ENCODE measurements at regions not wholly inside any gene's neighbourhood (a gene's known extent, or its start where the extent isn't known, plus 50 kb on each side); places are given as distances from the start of the nearest gene placed in this dataset.

- Histone ChIP-seq H3K36me3 (no peaks in the 10 kb centered on the region), H3K4me1 (no peaks in the 10 kb centered on the region), H3K4me3 (no peak overlapping the region), H3K9me3 (no peaks in the 10 kb centered on the region), H3K27ac (no peak overlapping the region), H3K27me3 (no peaks in the 10 kb centered on the region)
- DNase-seq = no peak
- WGBS, 2 donors = 72 to 85% methylated on average over 11 of the region's 11 CpGs
- TF ChIP-seq POLR2A (IDR thresholded peaks at IDR 0.05) = no peak
- TF ChIP-seq POLR2AphosphoS5 (IDR thresholded peaks at IDR 0.05) = no peak
- no peak for TF ChIP-seq CTCF (IDR thresholded peaks at IDR 0.05)
- TF ChIP-seq EP300 (IDR thresholded peaks at IDR 0.05) = no peak
- ATAC-seq (ENCODE audit: low FRiP score in 2 of 2) = no peak
Measured at GRCh38 chr18:24811950-24812681, 351.7 kb downstream of the HRH4 start.

- ATAC-seq (ENCODE audit: low FRiP score in 2 of 2) = no peak
- WGBS, 2 donors = 73 to 77% methylated on average over 3 of the region's 3 CpGs
- Histone ChIP-seq H3K27ac (no peak overlapping the region), H3K4me1 (no peaks in the 10 kb centered on the region), H3K27me3 (no peaks in the 10 kb centered on the region), H3K36me3 (no peaks in the 10 kb centered on the region), H3K4me3 (no peak overlapping the region), H3K9me3 (no peaks in the 10 kb centered on the region)
- no peak for TF ChIP-seq EP300 (IDR thresholded peaks at IDR 0.05)
- TF ChIP-seq POLR2A (IDR thresholded peaks at IDR 0.05) = no peak
- no peak for TF ChIP-seq CTCF (IDR thresholded peaks at IDR 0.05)
- no peak for TF ChIP-seq POLR2AphosphoS5 (IDR thresholded peaks at IDR 0.05)
- no peak for DNase-seq
Measured at GRCh38 chr18:24814521-24814920, 354.1 kb downstream of the HRH4 start.

- DNase-seq = no peak
- 78 to 84% methylated on average over 3 of the region's 3 CpGs for WGBS, 2 donors
- ATAC-seq (ENCODE audit: low FRiP score in 2 of 2) = no peak
- no peaks in the 10 kb centered on the region for H3K36me3 ChIP-seq
- no peak for TF ChIP-seq CTCF (IDR thresholded peaks at IDR 0.05)
- no peak for TF ChIP-seq POLR2AphosphoS5 (IDR thresholded peaks at IDR 0.05)
- no peak for TF ChIP-seq POLR2A (IDR thresholded peaks at IDR 0.05)
- TF ChIP-seq EP300 (IDR thresholded peaks at IDR 0.05) = no peak
- no peak overlapping the region for H3K4me3 ChIP-seq
- H3K27ac ChIP-seq = no peak overlapping the region
- no peaks in the 10 kb centered on the region for H3K9me3 ChIP-seq
- H3K4me1 ChIP-seq = no peaks in the 10 kb centered on the region
- H3K27me3 ChIP-seq = no peaks in the 10 kb centered on the region
Measured at GRCh38 chr18:24817150-24817549, 356.7 kb downstream of the HRH4 start.

- DNase-seq (peak in 1 of 2 donors; percentile 28), ATAC-seq (ENCODE audit: low FRiP score in 2 of 2) (no peak)
- Histone ChIP-seq H3K27me3 (no peaks in the 10 kb centered on the region), H3K9me3 (no peaks in the 10 kb centered on the region), H3K36me3 (no peaks in the 10 kb centered on the region), H3K4me3 (no peak overlapping the region), H3K4me1 (no peaks in the 10 kb centered on the region), H3K27ac (no peak overlapping the region)
- WGBS, 2 donors = 63 to 67% methylated on average over 9 of the region's 9 CpGs
- no peak for TF ChIP-seq CTCF (IDR thresholded peaks at IDR 0.05)
- TF ChIP-seq POLR2AphosphoS5 (IDR thresholded peaks at IDR 0.05) = no peak
- TF ChIP-seq POLR2A (IDR thresholded peaks at IDR 0.05) = no peak
- TF ChIP-seq EP300 (IDR thresholded peaks at IDR 0.05) = no peak
Measured at GRCh38 chr18:24817587-24818371, 357.3 kb downstream of the HRH4 start.
